Endometrium (tissue), 2 donors: ENCODE measurements at regions not wholly inside any gene's neighbourhood (a gene's known extent, or its start where the extent isn't known, plus 50 kb on each side); places are given as distances from the start of the nearest gene placed in this dataset.
"Not testable (repeated sequence)": the region's sequence is repeated elsewhere in the genome, so short reads cannot be mapped to it uniquely, and the experiment has no call there.

Experiments used
- FAIRE-seq: peaks from 2 replicates; lab custom pipeline; 2012; peaks lifted over from hg19 to GRCh38; lab: Jason Lieb, UNC
- donor health status: control.
- donor health status: control.

DNA sequence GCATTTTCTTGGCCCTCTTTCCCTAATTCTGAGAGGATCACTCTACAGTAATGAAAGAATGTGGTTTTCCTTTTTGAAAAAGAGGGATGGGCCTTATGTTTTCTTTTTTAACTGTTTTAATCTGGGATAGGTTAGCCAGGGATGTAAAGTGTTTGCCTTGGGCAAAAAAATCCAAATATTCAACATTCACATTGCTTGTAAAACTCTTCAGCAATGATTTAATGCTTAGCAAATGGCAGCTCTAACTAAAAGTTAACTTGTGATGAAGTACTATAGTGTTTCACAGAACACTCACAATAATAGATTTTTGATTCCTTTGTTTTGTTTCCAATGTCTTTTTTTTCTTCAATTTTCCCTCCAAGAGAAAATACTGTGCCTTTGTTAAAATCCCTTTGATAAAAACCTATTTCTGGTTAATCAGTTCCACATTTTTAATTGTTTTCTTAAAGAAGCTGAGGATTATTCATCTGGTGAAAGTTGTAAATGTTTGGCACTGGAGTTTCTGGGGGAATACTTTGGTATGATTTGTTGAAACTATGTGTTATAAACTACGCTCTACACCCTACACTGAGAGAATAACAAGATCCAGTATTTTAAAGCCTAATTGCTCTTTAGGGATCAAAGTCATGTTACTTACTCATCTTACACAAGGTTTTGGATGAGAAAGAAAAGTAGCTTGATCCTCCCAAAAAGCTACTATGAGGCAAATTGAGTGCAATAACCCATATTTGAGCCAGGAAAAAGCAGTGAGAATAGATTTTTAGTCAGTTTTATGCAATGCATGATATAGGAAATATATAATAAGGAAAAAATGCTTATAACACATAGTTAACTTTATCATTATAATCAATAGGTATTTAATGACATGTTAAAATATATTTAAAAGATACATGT is 335.8 kb downstream of the EPHA7 start:
- peak; percentile 94 for FAIRE-seq

DNA sequence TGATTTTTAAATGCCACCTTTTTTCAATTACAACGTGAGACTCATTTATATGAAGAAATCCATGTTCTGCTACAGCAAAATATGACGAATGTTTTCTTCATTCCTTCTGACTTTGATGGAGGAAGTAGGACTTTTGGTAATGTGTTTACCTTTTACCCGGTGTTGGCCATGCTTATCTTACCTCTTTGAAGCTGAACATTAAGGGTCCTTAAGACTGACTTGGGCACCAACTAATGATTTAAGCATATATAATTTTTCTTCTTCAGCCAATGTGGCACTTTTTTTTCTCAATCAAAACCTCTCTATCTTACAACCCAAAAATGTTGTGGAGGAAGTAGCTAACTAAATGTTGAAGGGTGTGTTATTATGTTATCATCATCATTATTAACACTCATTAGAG is 337.5 kb downstream of the EPHA7 start:
- no peak for FAIRE-seq

DNA sequence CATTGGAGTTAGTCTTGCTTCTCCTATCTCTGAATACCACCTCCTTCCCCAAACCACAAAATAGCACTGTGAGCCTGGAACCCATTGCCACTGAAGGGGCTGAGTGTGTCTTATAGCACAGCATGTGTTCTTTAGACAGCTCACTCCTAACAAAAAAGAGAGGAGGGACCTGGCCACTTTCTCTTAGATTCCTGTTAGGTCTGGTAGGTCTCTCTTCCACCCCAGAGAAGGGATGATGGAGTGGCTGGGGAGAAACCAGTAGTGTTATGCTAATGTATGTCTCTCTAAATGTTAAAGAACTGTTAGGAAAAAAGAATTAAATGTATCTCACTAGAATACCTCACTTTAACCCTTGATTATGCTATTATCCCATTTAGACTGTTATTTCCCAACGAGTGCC is 340.3 kb downstream of the EPHA7 start:
- FAIRE-seq, result no peak

DNA sequence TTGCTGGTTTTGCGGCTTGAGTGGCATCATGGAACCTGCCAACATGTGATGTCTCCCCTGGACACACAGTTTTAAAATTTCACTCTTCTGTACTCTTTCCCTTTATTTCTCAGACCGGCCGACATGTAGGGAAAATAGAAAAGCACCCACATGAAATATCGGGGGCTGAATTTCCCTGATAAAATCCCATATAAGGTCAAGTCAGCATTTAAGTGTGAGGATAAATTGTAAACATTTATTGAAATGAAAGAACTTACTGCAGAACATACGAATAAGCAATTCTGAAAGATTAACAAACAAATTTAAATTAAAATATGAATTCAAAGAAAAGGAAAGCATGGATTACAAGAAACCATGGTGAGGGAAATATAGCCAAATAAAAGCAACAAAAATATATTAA is 345.5 kb downstream of the EPHA7 start:
- no peak for FAIRE-seq

DNA sequence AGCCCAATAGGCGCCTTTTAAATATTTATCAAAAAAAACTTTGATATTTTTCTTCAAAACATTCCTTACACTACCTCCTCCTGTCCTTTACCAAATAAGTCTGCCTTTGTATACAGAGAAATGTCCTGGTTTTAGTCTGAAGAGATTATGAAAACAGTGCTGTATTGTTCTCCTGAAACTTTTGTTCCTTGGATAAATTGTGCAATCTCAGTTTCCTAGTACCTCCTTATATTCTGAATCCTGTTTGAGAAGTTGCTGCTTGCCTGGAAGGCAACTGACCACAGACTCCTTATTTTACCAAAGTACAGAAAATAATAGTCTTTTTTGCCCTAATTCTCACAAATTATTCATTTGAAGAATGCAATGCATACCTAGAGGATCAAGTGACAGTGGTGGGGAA is 349.5 kb downstream of the EPHA7 start:
- FAIRE-seq, result no peak

DNA sequence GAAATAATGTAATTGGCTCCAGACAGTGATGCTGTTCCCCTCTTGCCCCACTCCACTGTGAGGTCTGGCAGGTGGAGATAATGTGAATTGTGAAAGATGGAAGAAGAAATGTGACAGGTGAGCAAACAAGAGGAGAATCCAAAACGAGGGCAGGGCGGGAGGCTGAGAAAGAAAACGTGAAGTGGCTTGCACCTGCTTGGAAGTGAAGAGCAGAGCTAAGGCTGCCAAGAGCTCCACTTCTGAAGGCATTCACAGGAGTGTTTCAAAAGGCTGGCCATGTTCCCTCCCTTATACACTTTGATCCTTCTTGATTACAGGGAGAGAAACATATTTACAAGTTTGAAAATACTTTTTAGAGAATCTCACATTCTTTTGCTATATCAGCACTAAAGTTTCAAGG is 359.4 kb downstream of the EPHA7 start:
- FAIRE-seq, result no peak

DNA sequence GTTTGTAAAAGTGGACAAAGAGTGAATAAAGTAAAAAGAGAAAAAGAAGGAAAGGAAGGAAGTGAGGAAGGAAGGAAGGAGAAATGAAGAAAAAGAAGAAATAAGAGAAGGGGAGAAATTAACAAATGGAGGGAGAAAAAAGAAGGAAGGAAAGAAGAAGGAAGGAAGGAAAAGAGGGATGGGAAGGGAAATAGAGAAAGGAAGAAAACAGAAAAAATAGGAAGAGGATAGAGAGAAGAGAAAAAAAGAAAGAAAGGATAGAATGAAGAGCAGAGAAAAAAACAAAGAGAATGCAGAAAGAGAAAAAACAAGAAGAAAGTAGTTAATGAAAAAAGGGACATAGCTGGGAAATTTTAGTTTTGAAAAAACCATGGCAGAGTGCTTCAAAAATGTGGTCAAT is 361.8 kb downstream of the EPHA7 start:
- no peak for FAIRE-seq

DNA sequence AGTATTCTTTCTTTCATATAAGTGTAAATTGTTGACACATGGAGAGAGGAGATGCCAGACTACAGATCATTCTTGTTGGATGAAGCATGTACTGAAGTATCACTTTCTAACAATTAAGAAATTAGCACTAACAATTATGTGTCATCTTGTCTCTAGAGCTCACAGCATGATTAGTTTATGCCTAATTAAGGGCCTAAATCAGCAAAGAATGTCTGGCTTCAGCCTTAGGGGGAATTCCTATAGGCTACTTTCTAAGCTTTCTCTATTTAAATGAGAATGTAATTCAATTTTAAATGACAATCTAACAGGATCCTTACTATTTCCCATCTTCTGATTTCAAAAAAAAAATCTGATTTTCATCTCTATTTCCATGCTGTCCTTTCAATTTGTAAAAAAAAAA is 371.0 kb downstream of the EPHA7 start:
- FAIRE-seq, result no peak

DNA sequence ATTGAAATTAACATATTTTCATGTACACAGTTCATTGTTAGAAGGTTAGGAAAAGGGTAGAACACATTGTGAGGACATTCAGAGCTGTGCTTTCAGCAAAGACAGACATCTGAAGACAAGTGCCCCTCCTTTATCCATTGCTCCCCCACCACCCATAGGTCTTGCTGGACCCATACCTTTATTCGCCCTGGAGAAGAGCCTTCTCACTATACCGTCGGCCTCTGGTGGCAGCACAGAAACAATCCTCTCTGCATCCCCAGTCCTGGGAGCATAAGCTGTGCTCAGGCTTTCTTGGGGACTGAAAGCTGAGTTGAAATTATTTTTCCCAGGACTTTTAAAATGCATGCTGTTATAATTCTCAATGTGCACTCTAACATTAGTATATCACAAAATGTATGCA is 372.3 kb downstream of the EPHA7 start:
- FAIRE-seq, result no peak

DNA sequence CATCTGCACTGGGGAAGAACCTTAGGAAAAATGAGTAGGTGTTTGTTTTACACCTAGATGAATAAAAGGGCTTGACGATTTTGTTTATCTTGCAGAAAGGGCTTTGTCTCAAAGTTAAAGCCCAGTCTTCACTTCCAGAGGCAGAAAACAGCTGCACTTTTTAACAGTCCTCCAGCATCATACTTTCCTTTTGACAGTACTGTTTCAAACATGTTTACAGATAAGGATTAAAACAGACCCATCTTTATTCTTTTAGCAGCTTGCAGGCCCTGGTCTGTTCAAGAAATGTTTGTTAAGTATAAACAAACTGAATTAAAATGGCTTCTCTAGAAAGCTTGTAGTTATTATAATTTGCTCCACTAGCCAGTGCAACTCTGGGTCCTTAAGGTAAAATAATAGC is 374.2 kb downstream of the EPHA7 start:
- no peak for FAIRE-seq

DNA sequence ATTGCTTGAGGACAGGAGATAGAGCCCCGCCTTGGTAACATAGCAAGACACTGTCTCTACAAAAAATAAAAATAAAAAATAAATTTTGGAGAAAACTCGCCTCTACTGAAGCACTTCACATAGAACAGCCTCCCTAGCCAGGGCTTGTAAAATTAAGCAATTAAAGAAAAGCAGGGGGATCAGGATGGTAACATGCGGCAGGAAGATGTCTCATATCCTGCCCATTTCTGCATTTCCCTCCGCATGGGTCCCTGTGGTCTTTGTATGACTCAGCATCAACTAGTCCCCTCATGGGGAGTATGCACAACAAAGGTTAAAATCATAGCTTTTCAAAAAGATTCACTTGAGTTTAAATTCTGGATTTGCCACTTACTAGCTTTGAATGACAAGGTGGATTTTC is 379.0 kb downstream of the EPHA7 start:
- FAIRE-seq, result no peak

DNA sequence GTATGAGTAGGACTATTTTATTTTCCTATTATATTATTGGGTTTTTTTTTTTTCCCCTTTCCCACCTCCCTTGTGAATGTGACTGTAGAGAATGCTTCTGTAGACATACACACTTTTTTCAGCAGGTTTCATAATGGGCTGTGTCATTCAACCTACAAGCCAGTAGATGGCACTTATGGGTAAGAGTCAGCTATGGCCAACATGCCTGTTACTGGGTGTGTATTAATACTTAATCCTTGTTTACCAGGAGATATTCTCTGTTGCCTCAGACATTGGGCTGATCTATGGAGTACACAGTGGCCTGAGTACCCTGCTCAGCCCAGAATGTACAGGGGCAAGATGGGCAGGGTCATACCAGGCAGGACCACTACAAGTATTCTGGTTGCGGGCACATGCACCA is 382.5 kb downstream of the EPHA7 start:
- no peak for FAIRE-seq

DNA sequence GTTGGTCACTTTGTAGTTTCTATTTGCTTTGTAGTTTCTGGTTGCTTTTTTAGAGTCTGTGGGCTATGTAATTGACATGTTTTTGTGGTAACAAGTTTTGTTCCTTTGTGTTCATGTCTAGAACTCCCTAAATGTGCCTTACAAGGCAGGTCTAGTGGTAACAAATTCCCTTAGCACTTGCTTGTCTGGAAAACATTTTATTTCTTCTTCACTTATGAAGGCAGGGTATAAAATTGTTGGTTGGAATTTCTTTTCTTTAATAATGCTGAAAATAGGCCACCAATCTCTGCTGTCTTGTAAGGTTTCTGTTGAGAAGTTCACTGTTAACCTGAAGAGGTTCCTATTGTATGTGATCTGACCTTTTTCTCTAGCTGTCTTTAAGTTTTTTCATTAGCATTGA is 383.6 kb downstream of the EPHA7 start:
- no peak for FAIRE-seq

DNA sequence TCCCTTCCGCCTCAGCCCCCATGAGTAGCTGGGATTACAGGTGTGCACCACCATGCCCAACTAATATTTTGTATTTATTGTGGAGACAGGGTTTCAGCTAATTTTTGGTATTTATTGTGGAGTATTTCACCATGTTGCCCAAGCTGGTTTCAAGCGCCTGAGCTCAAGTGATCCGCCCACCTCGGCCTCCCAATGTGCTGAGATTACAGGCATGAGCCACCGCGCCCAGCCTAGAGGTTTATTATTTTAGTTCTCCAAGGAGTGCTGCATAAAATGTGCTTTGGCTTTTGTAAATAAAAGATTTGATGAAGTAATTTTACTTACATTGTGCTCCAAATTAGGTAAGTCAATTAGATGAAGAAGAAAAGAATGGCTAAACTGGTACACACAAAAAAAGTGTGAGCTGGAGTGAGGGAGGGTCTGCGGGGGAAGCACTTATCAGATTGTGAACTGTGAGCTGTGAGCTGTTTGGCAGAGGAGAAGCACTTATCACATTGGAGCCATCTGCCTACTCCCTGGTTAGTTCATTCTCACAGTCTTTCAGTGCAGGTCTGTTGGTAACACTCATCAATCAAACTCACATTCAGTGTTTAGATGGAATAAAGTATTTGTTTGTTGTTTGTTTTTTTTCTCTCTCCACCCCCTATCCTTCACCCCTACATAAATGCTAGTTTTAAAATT is 398.0 kb downstream of the EPHA7 start:
- no peak for FAIRE-seq

DNA sequence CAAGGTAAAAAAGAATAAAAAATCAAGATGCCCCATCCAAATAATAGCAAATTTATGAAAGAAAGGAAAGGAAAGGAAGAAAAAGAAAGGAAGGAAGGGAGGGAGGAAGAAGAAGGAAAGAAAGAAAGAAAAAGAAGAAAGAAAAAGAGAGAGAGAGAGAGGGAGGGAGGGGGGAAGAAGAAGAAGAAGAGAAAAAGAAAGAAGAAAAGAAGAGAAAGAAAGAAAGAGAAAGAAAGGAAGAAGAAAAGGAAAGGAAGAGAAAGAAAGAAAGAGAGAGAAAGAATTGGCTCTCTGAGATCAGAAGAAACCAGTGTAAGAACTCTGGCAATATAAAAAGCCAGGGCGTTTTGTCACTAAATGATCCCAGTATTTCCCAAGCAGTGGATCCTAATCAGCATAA is 401.7 kb downstream of the EPHA7 start:
- no peak for FAIRE-seq

DNA sequence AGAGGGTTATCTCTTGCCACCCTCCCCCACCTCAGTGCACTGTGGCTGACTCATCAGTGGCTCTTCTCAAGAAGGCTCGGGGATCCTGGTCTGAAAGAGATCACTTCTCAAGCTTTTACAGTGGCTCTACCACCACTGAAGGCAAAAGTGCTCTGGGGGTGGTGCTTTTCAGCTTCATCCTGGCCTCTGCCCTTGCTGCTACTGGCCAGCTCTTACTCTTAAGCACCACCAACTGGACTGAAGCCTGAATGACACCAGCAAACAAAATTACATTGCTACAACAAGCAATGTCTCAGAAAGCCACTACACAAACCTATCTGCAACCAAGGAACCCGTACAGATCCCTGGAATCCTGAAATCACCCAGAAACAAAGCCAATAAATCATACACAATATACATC is 402.1 kb downstream of the EPHA7 start:
- no peak for FAIRE-seq

DNA sequence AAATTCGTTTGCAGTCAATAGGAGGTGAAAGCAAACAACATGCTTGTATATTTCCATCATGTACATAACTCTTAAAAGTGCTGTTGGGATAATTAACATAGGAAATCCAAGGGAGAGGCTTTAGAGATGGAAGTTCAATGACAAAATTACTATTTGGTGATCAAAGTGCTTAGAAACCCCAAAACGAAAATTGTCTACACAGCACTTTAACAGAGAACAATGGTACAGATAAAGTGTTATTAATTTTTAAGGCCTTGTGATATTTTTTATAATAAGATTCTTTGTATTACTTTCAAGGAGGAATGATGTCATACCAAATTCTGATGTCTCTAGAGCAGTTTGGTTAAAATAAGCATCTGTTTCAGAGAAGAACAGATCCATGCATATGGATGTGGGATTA is 406.3 kb downstream of the EPHA7 start:
- FAIRE-seq, result no peak

DNA sequence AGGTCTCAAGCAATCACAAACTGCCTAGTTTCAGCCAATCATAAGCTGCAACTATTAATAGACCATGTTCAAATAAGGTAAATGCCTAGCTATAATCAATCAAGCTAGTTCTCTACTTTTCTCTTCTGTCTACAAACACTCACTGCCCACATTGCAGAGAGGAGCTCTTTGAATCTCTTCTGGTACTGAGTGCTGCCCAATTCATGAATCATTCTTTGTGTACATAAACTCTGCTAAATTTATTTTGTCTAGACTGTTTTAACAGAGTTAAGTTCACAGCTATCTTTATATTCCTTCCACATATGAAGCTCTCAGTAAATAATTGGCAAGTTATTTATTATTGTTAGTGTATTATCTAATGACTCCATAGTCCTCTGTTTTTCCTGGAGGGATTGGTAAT is 411.0 kb downstream of the EPHA7 start:
- FAIRE-seq, result no peak

DNA sequence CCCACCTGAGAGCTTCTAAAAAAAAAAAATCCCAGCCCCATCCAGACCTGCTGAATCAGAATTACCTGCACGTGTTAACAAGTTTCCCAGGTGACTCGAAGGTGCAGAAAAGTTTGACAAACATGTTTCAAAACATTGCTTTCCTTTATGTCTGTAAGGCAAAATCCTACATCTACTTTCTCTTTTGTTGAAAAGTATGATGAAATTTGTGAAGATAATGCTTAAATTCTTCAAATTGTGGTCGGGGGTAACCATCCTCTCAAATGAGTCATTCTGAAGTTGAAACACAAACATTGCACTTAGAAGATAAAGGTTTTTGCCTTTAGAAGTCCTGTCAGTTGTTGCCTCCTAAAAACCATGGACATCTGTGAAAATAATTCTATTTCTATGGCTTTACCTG is 429.7 kb downstream of the EPHA7 start:
- no peak for FAIRE-seq

DNA sequence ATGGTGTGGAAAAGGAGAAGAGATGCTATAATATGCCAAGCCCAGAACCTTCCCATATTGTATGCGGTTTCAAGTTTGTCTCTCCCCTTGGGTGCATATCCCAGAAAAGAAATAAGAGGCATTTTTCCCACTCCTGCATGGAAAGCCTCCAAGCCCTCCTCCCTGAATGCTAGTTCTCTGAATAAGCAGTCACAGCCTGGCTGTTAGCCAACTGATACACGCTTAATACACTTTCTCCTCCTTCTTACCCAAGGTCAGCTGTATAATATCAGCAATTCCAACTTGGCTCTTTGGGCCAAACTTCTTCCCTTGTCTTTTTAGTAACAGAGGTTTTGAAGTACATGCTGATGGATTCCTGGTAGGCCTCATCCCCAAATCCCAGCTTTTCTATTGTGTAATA is 440.1 kb downstream of the EPHA7 start:
- FAIRE-seq, result no peak

DNA sequence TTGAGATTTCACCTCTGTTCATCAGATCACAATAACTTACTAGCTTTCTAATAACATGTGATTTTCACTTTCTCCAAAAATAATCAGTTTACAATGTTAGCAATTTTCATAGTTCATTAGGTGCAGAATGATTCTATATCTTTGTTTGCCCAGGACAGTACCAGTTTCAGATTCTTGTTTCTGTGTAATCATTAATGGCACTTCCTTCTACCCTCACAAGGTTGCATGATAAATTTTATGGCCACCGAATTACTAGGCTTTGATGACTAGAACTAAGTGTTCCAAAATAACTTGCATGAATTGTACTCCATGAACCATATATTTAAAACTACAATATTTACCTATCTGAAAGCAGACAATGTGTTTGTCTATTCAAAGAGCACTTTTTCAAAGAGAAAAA is 442.3 kb downstream of the EPHA7 start:
- FAIRE-seq, result no peak

DNA sequence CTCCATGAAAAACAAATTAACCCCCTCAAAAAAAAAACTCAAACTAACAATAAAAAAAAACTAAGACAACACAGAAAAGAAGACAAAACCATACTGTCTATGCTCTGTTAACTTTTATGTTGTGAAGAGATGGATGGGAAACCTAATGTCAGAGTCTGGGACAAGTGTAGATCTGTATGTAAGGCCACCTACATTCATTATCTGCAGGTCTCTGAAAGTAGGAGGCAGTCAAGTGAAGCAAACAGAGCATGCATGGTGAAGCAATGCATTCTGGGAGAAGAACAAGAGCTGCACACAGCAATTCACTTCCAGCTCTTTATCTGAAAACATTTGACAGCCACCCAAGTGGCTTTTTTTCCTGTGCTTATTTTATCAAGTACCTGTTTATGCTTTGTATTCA is 452.0 kb downstream of the EPHA7 start:
- FAIRE-seq, result no peak

DNA sequence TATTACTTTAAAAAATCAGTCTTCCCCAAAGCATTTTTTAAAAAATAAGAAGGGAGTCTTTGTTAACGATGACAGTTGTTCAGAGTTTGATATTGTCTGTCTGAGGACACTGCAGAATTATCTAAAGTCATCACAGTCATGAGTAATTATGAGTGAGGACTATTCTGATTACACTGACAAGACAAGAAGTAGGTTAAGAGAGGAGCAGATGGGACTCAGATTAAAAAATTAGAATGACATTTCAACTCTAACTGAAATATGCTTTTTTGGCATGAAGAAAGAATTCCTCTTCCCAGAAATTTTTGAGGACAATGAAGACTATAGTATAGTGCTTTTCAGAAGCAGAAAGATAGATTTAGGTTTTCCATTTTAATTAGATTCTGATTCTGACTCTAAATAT is 456.5 kb downstream of the EPHA7 start:
- FAIRE-seq, result no peak

DNA sequence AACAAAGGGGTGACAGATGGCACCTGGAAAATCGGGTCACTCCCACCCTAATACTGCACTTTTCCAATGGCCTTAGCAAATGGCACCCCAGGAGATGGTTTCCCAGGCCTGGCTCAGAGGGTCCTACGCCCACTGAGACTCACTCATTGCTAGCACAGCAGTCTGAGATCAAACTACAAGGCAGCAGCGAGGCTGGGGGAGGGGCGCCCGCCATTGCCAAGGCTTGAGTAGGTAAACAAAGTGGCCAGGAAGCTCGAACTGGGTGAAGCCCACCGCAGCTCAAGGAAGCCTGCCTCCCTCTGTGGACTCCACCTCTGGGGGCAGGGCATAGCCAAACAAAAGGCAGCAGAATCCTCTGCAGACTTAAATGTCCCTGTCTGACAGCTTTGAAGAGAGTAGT is 467.2 kb downstream of the EPHA7 start:
- not testable (repeated sequence) for FAIRE-seq
